NOMO-1 treated with dmso at 0.1 percent for 144 hours (cell line): ENCODE measurements at regions not wholly inside any gene's neighbourhood (a gene's known extent, or its start where the extent isn't known, plus 50 kb on each side); places are given as distances from the start of the nearest gene placed in this dataset.
A peak's percentile ranks its signal among the peaks of the same experiment; 100 is the strongest.
"Not testable (repeated sequence)": the region's sequence is repeated elsewhere in the genome, so short reads cannot be mapped to it uniquely, and the experiment has no call there.

Source experiments
- DNase-seq: peaks from one replicate; lab custom pipeline; 2025; ENCODE audit not compliant: unreplicated experiment; lab: John Stamatoyannopoulos, UW

DNA sequence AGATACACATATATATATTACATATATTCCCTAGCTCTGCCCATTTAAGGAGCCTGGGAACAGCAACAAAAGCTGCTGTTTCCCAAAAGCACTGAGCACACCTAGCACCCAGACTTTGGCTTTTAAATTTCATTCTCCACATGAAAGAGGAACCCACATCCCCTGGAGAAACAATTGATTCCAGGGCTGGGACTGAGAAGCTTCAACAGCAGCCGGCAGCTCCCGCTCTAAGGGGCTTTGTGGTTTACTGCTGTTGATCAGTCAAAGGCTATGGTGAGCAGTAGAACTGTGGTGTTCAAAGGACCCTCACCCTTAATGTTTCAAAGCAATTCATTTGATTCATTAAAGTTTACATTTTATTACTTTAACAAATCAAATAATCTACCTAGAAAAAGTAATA is 83.3 kb upstream of the SLC66A3 start:
- no peak for DNase-seq

DNA sequence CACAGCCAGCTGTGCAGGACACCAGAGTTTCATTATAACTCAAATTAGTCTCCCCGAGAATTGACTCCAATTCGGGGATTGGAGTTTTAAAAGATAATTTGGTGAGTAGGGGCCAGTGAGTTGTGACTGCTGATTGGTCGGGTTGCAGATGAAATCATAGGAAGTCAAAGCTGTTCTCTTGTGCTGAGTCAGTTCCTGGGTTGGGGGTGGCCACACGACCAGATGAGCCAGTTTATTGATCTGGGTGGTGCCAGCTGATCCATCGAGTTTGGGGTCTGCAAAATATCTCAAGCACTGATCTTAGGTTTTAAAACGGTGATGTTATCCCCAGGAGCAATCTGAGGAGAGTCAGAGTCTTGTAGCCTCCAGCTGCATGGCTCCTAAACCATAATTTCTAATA is 82.7 kb upstream of the SLC66A3 start:
- DNase-seq, result no peak

DNA sequence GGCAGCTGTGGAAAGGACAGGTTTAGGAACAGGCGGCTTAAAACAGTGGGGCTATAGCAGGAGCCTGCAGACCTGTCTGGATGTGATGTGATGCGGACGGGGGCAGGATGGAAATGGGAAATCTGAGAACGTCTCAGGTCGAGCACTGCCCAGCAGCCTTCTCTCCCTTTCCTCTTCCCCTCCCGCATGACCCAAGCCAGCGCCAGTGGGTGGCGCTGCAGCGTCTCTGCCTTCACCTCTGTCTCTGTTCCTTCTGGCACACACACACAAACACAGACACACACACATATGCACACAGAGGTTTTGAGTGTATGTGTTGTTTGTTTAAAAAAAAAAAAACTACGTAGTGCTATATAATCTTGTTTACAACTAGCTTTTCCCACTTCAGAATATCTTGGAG is 82.0 kb upstream of the SLC66A3 start:
- no peak for DNase-seq

DNA sequence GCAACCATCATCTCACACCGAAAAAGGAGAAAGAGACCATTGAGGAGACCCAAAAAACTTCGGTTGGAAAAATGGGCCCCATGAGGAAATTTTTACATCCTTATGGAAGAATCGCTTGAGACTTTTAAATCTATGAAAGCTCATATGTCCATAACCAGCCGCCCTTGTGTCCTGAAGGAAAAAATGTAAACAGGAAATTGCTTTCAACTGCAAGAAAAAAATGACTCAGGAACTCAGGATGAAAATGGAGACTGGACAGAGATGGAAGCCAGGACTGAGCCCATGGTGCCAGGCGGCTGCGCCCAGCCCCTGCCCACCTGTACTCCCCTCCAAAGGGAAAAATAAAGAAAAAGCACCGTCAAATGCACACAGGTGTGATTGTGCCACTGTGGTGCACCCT is 81.5 kb upstream of the SLC66A3 start:
- no peak for DNase-seq

DNA sequence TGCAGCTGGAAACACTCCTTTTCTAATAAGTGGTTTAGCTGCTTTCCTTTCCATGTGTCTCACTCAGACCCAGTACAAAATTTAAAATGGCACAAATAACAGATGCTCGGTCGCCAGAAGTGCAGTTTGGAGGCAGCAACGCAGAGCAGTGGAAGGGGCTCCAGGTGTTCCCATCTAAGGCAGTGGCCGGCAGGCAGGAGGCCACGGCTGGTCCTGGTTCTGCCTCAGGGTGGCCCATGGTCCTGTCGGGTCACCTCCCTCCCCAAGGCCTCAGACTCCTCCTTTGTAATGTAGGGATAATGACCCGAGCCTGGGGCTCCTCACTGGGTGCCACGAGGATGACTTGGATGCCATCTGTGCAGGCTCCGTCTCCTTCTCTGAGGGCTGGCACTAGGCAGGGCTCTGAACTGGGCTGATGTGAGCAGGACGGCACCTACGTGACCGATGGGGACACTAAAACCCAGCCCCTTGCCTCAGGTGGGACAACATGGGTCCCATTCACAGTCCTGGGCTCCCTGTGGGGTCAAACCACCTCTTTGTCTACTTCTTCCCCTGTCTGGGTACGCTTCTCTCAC is 80.9 kb upstream of the SLC66A3 start:
- no peak for DNase-seq

DNA sequence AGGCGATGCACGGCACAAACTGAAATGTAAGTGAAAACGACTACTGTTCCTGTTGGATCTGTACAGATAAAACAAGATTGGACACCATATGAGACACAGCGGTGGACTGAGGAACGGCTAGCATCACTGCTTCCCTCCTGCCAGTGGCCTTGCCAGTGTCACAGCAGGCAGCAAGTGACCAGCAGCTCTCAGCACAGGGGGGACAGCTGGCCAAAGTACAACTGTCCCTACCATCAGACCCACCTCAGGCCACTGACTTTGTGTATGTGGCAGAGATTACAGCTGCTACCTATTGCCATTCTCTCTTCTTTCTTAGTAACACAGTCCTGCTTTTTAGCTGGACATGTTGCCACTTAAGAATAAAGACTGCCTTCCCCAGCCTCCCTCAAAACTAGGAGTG is 80.0 kb upstream of the SLC66A3 start:
- no peak for DNase-seq

DNA sequence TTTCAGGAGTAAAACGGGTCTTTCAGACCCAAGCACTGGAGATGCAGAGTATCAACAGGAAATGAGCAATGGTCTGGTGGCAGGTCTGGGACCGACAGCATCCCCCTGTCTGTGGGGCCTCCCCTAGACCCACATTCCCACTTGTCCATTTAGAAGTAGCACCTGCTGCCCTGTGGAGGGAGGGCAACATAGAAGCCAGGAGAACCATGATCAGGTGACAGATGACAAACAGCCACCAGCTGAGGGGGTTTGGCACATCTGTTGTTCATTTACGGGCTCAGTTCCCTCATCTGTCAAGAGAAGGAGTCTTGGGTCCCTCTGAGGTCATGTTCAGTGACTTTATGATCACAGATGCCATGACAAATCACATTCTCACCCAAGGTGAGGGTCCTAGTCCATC is 77.9 kb upstream of the SLC66A3 start:
- DNase-seq, result no peak

DNA sequence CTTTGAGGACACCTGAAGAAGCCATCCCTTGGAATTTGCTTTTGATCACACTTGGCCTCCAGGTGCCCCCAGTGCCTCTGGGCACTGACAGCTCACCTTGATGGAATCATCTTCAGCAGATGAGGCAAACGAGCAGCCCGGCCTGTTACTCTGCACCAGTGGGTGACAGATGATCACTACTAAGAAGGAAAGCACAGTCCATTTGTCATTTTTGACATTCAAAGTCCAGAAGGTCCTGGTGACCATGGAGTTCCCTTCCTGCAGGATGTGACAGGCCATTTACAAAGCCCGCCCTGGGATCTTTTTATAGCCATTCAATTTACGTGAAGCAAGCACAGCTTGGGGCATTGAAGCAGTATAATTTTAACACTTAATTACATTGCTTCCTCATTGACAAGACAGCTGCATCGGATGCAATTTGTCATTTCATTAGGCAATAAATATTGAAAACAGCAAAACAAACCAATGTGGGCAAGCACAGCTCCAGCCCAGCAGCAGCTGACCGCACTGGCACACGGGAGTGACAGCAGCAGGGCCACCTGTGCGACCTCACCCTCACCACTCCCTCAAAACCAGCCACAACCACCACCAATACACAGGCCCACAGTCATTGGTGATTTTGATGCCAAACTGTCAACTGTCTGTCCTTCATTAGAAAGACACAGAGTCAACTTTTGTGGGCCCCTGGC is 76.0 kb upstream of the SLC66A3 start:
- DNase-seq, result no peak

DNA sequence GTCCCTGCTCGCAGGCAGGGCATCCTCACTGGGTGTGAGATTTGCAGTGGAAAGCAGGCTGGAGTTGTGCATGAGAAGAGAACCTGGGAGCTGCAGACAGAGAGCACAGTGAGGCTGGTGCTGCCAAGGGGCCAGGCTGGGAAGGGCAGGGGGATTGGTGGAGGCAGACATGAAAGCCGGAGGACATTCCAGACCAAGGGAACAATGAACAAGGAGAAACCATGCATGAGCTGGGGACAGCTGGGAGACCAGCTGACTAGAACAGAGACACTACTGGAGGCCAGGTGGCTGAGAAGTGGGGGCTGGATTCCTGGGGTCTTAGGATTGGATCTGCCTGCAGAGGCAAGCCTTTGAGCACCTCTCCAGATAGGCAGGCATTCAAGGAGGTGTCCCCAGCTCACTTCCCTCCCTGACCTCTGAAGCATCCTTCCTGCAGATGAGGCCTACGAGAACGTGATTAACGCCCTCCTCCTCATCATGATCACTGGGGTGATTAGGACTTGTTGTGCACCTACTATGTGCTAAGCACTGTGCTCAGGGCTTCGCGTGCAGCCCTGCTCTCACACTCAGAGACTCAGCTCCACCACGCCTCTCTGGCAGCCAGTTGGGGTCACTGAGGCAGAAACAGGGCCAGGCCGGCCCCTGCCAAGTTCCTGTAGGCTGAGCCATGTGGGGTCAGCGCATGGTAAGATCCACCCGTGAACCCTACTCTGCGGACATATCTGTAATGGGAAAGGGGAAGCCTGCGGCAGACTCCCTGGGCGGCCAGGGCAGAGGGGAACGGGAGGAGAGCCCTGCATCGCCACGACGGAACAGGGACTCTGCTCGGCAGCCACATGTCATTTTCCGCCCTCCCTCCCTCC is 74.8 kb upstream of the SLC66A3 start:
- DNase-seq, result no peak

DNA sequence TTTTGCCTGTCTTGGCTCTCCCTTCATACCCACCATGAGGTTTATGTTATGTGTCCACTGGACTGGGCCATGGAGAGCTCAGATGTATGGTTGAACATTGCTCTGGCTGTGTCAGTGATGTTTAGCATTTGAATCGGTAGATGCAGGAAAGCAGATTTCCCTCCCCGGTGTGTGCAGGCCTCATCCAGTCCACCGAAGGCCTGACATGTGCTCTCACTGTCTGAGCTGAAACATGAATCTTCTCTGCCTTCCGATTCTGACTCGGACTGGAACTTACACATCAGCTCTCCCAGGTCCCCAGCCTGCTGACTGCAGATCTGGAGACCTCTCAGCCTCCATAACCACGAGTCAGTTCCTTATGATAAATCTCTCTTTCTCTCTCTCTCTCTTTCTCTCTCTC is 72.4 kb upstream of the SLC66A3 start:
- no peak for DNase-seq

DNA sequence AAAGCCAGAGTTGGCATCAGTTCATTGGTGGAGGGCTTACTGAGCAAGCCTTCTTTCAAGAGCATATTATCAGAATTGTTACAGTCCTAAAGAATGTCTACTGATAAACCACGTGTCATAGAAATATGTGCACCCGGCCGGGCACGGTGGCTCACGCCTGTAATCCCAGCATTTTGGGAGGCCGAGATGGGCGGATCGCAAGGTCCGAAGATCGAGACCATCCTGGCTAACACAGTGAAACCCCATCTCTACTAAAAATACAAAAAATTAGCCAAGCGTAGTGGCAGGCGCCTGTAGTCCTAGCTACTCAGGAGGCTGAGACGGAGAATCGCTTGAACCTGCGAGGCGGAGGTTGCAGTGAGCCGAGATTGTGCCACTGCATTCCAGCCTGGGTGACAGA is 66.4 kb upstream of the SLC66A3 start:
- not testable (repeated sequence) for DNase-seq

DNA sequence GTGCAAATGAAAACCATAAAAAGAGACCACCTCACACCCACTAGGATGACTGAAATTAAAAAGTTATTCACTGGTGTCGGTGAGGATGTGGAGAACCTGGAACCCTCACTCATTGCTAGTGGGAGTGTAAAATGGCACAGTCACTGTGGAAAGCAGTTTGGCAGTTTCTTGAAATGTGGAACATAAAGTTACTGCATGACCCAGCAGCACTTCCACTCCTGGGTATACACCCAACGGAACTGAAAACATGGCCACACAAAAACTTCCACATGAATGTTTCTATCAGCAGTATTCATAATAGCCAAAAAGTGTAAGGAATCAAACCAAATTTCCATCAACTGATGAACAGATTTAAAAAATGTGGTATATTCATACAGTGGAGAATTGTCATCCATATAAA is 65.1 kb upstream of the SLC66A3 start:
- peak; percentile 9 for DNase-seq

DNA sequence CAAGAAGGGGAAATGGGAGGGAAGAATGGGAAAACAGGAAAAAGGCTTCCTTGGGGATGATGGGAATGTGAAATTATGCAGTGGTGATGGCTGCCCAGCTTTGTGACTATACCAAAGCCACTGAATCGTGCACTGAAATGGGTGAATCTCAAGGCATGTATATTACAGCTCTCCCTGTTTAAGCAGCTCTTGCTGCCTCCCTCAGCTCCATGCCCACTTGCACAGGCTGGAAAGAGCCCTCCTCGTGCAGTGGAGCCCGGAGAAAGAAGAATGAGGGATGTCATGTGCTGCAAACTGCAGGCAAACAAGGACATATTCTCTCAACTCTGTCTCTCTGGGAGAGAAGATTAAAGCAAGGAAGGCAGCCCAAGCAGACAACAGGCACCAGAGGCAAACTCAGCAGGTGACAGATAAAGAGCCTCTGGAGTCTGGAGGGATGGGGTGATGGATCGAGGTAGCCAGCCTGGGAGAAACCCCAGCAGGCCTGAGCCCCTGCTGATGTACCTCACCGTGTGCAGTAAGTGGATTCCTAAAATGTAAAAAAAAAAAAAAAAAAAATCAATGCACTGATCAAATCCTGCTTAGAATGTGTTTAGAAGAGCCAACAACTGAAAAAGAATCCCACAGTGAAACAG is 62.4 kb upstream of the SLC66A3 start:
- no peak for DNase-seq

DNA sequence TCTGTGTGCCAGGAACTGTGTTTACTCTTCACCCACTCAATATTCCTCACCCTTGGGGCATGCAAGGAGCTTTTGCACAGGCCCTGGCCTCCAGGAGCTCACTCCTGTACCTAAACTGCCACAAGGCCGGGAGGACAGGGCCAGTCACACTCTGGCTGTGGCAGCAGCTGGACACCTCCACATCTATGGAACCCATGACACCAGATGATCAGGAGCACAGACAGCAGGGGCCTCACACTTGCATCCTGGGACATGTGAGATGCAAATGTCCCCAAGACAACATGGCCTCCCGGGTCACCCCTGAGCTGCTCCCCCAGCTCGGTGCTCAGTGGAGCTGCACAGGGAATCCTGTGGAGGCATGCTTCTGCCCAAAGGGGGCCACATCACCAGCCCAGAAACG is 61.8 kb upstream of the SLC66A3 start:
- no peak for DNase-seq

DNA sequence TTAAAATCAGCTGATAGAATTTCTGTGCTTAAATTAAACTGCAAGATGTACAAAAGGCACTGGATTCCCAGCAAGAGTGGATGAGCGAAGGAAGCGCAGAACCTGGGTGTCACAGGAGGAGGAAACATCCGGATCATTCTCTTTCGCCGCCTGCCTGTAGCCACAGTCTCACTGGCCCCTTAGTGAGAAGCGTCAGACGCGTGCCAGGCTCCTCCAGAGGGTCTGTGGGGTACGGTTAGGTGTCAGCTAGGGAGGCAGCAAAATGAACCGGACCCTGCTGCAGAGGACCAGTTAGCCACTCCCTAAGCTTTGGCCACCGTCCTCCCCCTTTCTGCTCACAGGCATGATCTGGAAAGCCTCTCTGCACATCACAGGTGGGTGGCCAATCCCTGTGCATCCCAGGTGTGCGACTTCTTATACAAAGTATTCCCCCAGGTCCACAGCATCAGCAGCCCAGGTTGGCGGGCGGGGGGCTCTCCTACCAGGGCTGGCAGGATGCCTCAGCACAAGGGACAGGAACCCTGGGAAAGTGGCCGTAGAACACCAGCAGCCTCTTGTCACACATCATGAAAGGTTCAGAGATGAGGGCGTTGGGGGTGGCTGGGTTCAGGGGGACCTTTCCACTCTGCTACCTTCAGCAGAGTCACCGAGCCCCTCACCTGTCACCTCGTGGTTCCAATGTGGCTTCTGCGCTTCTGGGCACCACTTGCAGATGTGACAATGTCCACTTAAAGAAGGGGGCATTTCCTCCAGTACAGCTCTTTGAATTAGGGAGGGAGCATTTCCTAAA is 61.1 kb upstream of the SLC66A3 start:
- DNase-seq, result no peak

DNA sequence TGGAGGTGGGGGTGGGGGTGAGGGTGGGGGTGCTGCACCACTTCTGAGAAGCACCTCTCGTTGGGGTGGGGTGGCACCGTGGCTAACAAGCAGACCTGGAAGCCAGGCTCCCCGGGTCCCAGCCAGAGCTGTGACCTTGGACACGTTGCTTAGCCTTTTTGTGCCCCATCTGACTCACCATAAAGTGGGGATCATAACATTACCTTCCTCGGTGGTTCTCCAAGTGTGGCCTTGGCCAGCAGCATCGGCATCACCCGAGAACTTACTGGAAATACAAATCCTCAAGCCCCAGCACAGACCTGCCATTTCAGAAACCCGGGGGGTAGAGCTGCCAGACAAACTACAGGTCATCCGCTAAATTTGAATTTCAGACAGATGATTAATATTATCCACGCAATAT is 58.7 kb upstream of the SLC66A3 start:
- no peak for DNase-seq

DNA sequence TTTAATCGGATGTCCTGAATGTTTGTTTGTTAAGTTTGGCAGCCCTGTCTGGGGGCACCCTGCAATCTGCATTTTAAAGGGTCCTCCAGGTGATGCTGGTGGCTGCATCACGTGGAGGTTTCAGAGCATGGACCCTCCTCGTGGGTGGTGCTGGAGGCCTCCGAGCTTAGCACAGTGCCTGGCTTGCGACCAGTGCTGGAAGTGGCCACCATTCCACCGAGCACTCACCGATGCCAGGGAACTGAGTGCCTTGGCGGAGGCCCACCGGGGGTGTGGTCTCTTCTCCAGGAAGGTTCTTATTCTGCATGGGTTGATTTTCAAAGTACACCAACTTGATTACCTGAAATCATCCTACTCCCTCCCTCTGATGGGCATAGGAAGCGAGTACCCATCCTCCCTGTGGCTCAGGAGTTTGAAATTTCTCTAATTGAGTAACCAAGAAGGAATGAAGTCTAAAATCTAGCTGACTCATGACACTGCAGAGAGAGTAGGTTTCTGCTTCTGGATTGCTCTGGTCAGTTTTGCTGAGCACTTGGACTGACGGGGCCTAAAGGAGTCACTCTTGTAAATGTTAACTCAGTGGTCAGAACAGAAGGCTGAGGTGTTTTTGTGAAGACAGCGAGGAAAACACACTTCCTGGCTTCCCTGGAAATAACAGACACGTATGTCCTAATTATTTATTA is 58.1 kb upstream of the SLC66A3 start:
- DNase-seq, result no peak

DNA sequence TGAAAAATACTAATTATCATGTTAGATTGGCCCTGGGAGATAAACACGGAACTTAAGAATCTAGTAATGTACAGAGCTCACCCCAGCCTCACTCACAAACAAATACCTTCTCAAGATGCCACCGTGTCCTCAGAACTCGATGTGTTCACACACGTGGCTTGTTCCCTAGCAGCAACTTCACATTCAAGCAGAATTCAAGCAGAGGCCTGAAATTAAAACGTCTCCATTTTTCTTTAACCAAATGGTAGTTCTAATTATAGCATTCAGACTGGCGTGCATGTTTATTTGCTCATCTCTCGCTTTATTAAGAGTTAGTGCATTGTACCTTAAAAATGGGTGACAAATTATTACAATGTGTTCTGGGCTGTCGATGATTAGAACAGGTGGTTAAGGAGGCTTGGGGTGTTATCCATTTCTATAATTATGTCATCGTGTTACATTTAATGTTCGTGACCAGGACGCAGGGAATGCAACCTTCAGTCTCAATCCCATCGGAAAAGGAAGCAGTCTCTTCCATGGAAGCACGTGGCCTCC is 57.3 kb upstream of the SLC66A3 start:
- DNase-seq, result no peak

DNA sequence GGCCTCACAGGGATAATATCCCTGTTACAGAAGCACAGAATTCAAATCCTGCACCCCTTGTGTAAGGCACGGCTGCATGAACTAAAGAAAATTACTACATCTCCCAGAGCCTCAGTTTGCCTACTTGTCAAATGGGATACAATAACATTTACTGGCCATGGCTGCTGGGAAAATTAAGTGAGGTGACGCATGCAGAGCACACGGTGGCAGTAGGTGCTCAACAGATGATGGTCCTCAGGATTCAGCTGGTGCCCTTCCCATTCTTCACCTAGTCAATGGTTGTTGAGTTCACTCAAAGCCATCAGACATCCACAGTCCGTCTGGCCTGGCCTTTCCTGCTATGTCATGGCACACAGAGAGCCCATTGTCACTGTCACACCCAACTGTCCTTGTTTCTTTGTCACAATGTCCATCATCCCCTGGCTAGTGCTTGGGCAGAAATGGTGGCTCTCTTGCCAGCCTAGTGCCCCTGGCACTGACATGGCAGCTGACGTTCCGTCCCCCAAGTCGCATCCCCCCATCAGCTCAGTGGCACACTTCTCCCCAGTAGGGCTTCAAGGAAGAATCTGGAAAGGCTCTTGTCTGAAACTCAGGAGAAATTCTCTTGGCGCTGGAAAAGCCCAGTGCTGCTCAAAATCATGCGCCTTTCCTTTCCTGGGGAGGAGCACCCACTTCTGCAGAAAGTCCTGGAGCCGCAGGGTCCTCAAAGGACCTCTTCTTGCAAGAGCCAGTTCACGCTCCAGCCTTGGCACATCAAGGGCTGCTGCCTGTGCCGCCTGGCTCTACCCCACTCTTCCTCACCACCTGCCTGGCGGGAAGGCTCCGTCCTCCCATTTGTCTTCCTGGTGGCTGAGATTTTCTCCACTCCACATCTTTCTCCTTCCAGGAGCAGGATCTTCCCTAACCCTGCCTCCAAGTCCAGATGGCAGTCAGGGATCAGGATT is 55.9 kb upstream of the SLC66A3 start:
- no peak for DNase-seq
